Loucy (cell line): ENCODE measurements at regions not wholly inside any gene's neighbourhood (a gene's known extent, or its start where the extent isn't known, plus 50 kb on each side); places are given as distances from the start of the nearest gene placed in this dataset.

ENCODE experiments used
- H2AFZ ChIP-seq: fragments of 200-600 bp; sonication (generic); 2 replicates; pipeline ENCODE4 v1.6.0; 2016; ENCODE audit warnings: antibody characterized with exemption, mild to moderate bottlenecking, low read length, moderate library complexity
- H3F3A ChIP-seq: fragments of 200-600 bp; 2 replicates; pipeline ENCODE4 v1.6.0; 2016; ENCODE audit warnings: antibody characterized with exemption, low read depth, mild to moderate bottlenecking
- H3K27me3 ChIP-seq: fragments of 200-600 bp; sonication (generic); 2 replicates; pipeline ENCODE4 v1.6.1; 2014; ENCODE audit warnings: low read length, mild to moderate bottlenecking; ENCODE audit not compliant: insufficient read depth, poor library complexity, severe bottlenecking
- H3K36me3 ChIP-seq: fragments of 200-600 bp; sonication (generic); 2 replicates; pipeline ENCODE4 v1.6.1; 2016; ENCODE audit warnings: low read length; ENCODE audit not compliant: insufficient read depth
- H3K4me1 ChIP-seq: fragments of 200-600 bp; sonication (generic); 2 replicates; pipeline ENCODE4 v1.5.1; 2014; ENCODE audit warnings: low read length, mild to moderate bottlenecking; ENCODE audit not compliant: insufficient read depth, poor library complexity, severe bottlenecking
- H3K4me2 ChIP-seq: fragments of 200-600 bp; sonication (generic); 2 replicates; pipeline ENCODE4 v1.6.0; 2014; ENCODE audit warnings: antibody characterized with exemption, low read length, low read depth, mild to moderate bottlenecking; ENCODE audit not compliant: poor library complexity, severe bottlenecking
- H3K4me3 ChIP-seq: fragments of 200-600 bp; sonication (generic); 2 replicates; pipeline ENCODE4 v1.5.1; 2014; ENCODE audit warnings: low read length, mild to moderate bottlenecking, mixed read lengths; ENCODE audit not compliant: poor library complexity, severe bottlenecking
- H3K79me2 ChIP-seq: fragments of 200-600 bp; sonication (generic); 2 replicates; pipeline ENCODE4 v1.6.1; 2014; ENCODE audit warnings: low read length; ENCODE audit not compliant: insufficient read depth
- H3K9ac ChIP-seq: fragments of 200-600 bp; sonication (generic); 2 replicates; pipeline ENCODE4 v1.6.0; 2014; ENCODE audit warnings: mild to moderate bottlenecking, low read depth, low read length, moderate library complexity; ENCODE audit not compliant: poor library complexity, severe bottlenecking
- H3K9me2 ChIP-seq: fragments of 200-600 bp; sonication (generic); replicated peaks from 2 replicates; pipeline ENCODE4 v1.6.1; 2016; ENCODE audit warnings: low read depth, low read length, mixed read lengths
- H3K9me3 ChIP-seq: fragments of 200-600 bp; sonication (generic); 2 replicates; pipeline ENCODE4 v1.6.1; 2014; ENCODE audit warnings: mild to moderate bottlenecking, antibody characterized with exemption, low read length, low read depth; ENCODE audit not compliant: insufficient read depth
- H4K20me1 ChIP-seq: fragments of 200-600 bp; sonication (generic); 2 replicates; pipeline ENCODE4 v1.6.0; 2014; ENCODE audit warnings: antibody characterized with exemption, low read length, mild to moderate bottlenecking; ENCODE audit not compliant: insufficient read depth, poor library complexity, severe bottlenecking
- CTCF ChIP-seq: fragments of 200-600 bp; sonication (generic); conservative IDR thresholded peaks from 2 replicates; pipeline ENCODE4 v1.5.1; 2014; ENCODE audit warnings: mild to moderate bottlenecking, antibody characterized with exemption, low read length
- EZH2phosphoT487 ChIP-seq: fragments of 200-600 bp; IDR thresholded peaks from 2 replicates; pipeline ENCODE4 v1.6.1; 2018; ENCODE audit warnings: antibody characterized with exemption, mild to moderate bottlenecking, moderate library complexity, borderline replicate concordance

- TF ChIP-seq CTCF: no peak
- TF ChIP-seq EZH2phosphoT487: no peak
- Histone ChIP-seq H4K20me1 (no peaks in the 10 kb centered on the region), H3K36me3 (no peaks in the 10 kb centered on the region), H3K79me2 (no peaks in the 10 kb centered on the region), H3K27me3 (no peaks in the 10 kb centered on the region), H3K4me2 (no peak overlapping the region), H3K9me2 (no peaks in the 10 kb centered on the region), H3K9ac (no peak overlapping the region), H3F3A (no peaks in the 10 kb centered on the region), H2AFZ (no peak overlapping the region), H3K4me3 (no peak overlapping the region), H3K9me3 (no peaks in the 10 kb centered on the region), H3K4me1 (no peaks in the 10 kb centered on the region)
Measured at GRCh38 chr5:122697191-122697590, 77.7 kb upstream of the SNX2 start.

GRCh38 chr5:122699201-122699600 is 75.7 kb upstream of the SNX2 start:
- Histone ChIP-seq H3K4me2 (no peak overlapping the region), H3K36me3 (no peaks in the 10 kb centered on the region), H3K9me2 (no peaks in the 10 kb centered on the region), H3K4me3 (no peak overlapping the region), H2AFZ (no peak overlapping the region), H4K20me1 (no peaks in the 10 kb centered on the region), H3K27me3 (no peaks in the 10 kb centered on the region), H3K79me2 (no peaks in the 10 kb centered on the region), H3K9ac (no peak overlapping the region), H3K9me3 (no peaks in the 10 kb centered on the region), H3F3A (no peaks in the 10 kb centered on the region), H3K4me1 (no peaks in the 10 kb centered on the region)
- no peak for TF ChIP-seq CTCF
- no peak for TF ChIP-seq EZH2phosphoT487

GRCh38 chr5:122701640-122702523 is 73.0 kb upstream of the SNX2 start:
- Histone ChIP-seq H4K20me1 (no peaks in the 10 kb centered on the region), H3K4me1 (no peaks in the 10 kb centered on the region), H3K9me3 (no peaks in the 10 kb centered on the region), H3K4me2 (no peak overlapping the region), H3F3A (no peaks in the 10 kb centered on the region), H3K36me3 (no peaks in the 10 kb centered on the region), H2AFZ (no peak overlapping the region), H3K4me3 (no peak overlapping the region), H3K9ac (no peak overlapping the region), H3K79me2 (no peaks in the 10 kb centered on the region), H3K27me3 (no peaks in the 10 kb centered on the region), H3K9me2 (no peaks in the 10 kb centered on the region)
- TF ChIP-seq CTCF (no peak), EZH2phosphoT487 (no peak)
